Endothelial cell (in vitro differentiated cells): ENCODE measurements at regions not wholly inside any gene's neighbourhood (a gene's known extent, or its start where the extent isn't known, plus 50 kb on each side); places are given as distances from the start of the nearest gene placed in this dataset.

Experiments used
- DNase-seq: peaks from one replicate; pipeline ENCODE4 v3.0.0; 2021; ENCODE audit warnings: low spot score
- H3K27ac Mint-ChIP-seq: one replicate; pipeline ENCODE4 v1.8.0; 2021; ENCODE audit warnings: mixed read lengths, inconsistent platforms; ENCODE audit not compliant: unreplicated experiment
- H3K27me3 Mint-ChIP-seq: one replicate; pipeline ENCODE4 v1.8.0; 2021; ENCODE audit warnings: mild to moderate bottlenecking, moderate library complexity, mixed read lengths, inconsistent platforms; ENCODE audit not compliant: unreplicated experiment
- H3K36me3 Mint-ChIP-seq: one replicate; pipeline ENCODE4 v1.8.0; 2021; ENCODE audit warnings: mild to moderate bottlenecking, low read depth, mixed read lengths, inconsistent platforms; ENCODE audit not compliant: unreplicated experiment
- H3K4me1 Mint-ChIP-seq: one replicate; pipeline ENCODE4 v1.8.0; 2021; ENCODE audit warnings: mild to moderate bottlenecking, mixed read lengths, inconsistent platforms; ENCODE audit not compliant: unreplicated experiment
- H3K4me3 Mint-ChIP-seq: one replicate; pipeline ENCODE4 v1.8.0; 2021; ENCODE audit warnings: mild to moderate bottlenecking, mixed read lengths, inconsistent platforms; ENCODE audit not compliant: unreplicated experiment
- H3K9me3 Mint-ChIP-seq: one replicate; pipeline ENCODE4 v1.8.0; 2021; ENCODE audit warnings: mixed read lengths, inconsistent platforms; ENCODE audit not compliant: unreplicated experiment
- TF ChIP-seq, protein P1 (sequence below): fragments of 200-600 bp; sonication (generic); IDR thresholded peaks from one replicate; pipeline ENCODE4 v1.5.0; 2021; ENCODE audit warnings: antibody characterized with exemption; ENCODE audit not compliant: unreplicated experiment

DNA sequence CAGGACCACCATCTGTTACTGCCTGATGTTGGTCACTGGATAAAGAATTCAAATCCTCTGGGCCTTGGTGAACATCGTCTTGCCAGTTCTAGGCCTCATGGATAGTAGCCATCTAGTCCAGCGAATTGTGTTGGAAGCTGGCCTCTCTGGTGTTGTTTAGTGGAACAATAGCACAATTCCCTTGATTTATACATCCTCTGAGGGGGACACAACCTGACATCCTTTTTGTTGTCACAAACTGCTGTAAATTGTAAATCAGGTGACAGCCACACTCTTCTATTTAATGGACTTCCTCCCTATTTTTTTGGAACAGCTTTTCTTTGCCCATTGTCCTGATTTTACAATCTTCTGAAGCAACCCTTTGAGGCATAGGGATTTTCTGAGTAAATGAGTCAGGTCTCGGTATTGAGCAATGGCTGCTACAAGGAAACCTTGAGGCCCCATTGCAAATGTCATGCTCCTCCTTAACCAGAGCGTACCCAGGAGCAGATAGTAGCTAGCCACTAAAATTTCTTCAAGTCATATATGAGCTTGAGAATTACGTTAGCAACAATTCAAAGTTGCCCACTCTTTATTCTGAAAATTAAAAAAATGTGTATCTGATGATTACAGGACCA, 263.3 kb downstream of the COG6 start:
- no peak overlapping the region for H3K27ac Mint-ChIP-seq
- no peaks in the 10 kb centered on the region for H3K27me3 Mint-ChIP-seq
- no peak for DNase-seq
- H3K4me1 Mint-ChIP-seq: peaks cover 2% of the 10 kb centered on the region
- TF ChIP-seq, protein P1, sequence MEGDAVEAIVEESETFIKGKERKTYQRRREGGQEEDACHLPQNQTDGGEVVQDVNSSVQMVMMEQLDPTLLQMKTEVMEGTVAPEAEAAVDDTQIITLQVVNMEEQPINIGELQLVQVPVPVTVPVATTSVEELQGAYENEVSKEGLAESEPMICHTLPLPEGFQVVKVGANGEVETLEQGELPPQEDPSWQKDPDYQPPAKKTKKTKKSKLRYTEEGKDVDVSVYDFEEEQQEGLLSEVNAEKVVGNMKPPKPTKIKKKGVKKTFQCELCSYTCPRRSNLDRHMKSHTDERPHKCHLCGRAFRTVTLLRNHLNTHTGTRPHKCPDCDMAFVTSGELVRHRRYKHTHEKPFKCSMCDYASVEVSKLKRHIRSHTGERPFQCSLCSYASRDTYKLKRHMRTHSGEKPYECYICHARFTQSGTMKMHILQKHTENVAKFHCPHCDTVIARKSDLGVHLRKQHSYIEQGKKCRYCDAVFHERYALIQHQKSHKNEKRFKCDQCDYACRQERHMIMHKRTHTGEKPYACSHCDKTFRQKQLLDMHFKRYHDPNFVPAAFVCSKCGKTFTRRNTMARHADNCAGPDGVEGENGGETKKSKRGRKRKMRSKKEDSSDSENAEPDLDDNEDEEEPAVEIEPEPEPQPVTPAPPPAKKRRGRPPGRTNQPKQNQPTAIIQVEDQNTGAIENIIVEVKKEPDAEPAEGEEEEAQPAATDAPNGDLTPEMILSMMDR: no peak
- H3K9me3 Mint-ChIP-seq: no peaks in the 10 kb centered on the region
- no peaks in the 10 kb centered on the region for H3K36me3 Mint-ChIP-seq
- H3K4me3 Mint-ChIP-seq: no peak overlapping the region

DNA sequence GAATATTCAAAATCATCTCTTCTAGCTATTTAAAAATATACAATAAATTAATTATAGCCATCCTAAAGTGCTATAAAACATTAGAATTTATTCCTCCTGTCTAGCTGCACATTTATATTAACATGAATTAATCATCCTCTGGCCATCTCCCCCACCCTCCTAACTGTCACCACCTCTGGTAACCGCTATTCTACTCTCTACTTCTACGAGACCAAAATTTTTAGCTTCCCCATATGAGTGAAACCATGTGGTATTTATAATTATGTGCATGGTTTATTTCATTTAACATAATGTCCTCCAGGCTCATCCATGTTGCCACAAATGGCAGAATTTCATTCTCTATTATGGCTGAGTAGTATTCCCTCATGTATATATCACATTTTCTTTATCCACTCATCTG, 265.2 kb downstream of the COG6 start:
- no peak for DNase-seq
- TF ChIP-seq, protein P1: no peak
- H3K36me3 Mint-ChIP-seq: no peaks in the 10 kb centered on the region
- H3K27me3 Mint-ChIP-seq: peaks cover 1% of the 10 kb centered on the region
- H3K27ac Mint-ChIP-seq: no peak overlapping the region
- no peak overlapping the region for H3K4me3 Mint-ChIP-seq
- no peaks in the 10 kb centered on the region for H3K4me1 Mint-ChIP-seq
- H3K9me3 Mint-ChIP-seq: no peaks in the 10 kb centered on the region

DNA sequence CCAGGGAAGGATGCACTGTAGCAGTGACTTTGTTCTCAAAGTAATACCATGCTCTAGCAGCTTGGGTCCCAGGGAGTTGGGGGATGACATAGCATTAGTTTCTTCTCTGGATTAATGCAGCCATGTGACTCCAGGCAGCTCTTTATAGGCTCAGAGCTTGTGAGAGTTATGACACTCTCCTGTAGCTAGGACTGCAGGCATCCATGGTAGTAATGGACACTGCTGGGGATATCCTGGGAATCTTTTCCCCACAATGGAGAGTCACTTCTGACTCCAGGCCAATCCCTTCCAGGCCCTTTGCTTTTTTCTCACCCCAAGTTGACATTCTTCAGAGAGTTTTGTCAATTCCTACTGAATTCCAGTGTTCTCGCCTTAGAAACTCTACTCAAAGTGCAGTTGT, 270.9 kb downstream of the COG6 start:
- H3K4me1 Mint-ChIP-seq: peaks cover 3% of the 10 kb centered on the region
- H3K36me3 Mint-ChIP-seq: no peaks in the 10 kb centered on the region
- H3K4me3 Mint-ChIP-seq: no peak overlapping the region
- H3K27ac Mint-ChIP-seq: no peak overlapping the region
- no peak for DNase-seq
- no peaks in the 10 kb centered on the region for H3K9me3 Mint-ChIP-seq
- TF ChIP-seq, protein P1: no peak
- peaks cover 1% of the 10 kb centered on the region for H3K27me3 Mint-ChIP-seq

DNA sequence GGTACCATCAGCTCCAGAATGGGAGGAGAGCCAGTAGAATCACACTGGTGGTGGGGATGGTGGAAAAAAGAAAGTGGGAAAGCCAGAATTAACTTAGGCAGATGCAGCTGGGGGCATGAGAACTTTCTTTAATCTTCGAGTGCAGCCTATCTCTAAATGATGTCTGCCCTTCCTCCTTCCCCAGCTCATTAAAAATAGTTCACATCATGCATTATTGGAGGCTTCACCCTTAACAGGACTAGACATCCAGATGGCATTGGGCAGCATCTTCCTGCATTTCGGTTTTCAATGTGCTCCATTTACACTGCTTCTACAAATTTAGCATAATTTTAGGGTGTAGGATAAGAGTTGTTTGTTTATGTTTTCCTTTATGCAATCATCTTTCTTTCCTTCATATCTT, 272.8 kb downstream of the COG6 start:
- H3K27ac Mint-ChIP-seq: no peak overlapping the region
- no peak overlapping the region for H3K4me3 Mint-ChIP-seq
- no peaks in the 10 kb centered on the region for H3K9me3 Mint-ChIP-seq
- DNase-seq: no peak
- peaks cover 9% of the 10 kb centered on the region for H3K4me1 Mint-ChIP-seq
- peaks cover 1% of the 10 kb centered on the region for H3K27me3 Mint-ChIP-seq
- TF ChIP-seq, protein P1: no peak
- no peaks in the 10 kb centered on the region for H3K36me3 Mint-ChIP-seq

DNA sequence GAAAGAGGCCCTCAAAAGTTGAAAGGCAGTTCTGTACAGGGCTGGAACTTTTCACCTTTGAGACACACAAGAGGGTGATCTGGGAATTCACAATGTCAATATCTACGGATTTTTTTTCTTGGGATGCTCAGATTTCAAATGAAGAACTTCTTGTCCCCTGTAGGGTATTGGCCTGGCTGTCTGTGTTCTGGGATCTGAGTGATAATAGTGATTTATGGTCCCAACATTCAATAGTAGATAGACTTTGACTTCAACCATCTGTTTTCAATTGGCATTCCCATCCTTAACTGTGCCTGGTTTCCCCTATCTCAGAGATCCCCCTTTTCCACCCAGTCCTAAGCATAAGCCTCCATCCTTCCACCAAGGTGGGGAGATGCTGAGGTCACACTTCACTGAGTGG, 274.1 kb downstream of the COG6 start:
- Mint-ChIP-seq H3K4me1 (peaks cover 9% of the 10 kb centered on the region), H3K9me3 (no peaks in the 10 kb centered on the region), H3K4me3 (no peak overlapping the region), H3K27me3 (no peaks in the 10 kb centered on the region), H3K36me3 (no peaks in the 10 kb centered on the region), H3K27ac (no peak overlapping the region)
- no peak for DNase-seq
- TF ChIP-seq, protein P1: no peak
